Fibroblast of lung (primary cell): ENCODE measurements at regions not wholly inside any gene's neighbourhood (a gene's known extent, or its start where the extent isn't known, plus 50 kb on each side); places are given as distances from the start of the nearest gene placed in this dataset.

Source experiments
- DNase-seq, 2 donors: peaks; one replicate each; pipeline versions ENCODE4 v3.0.0 to v3.0.0-alpha.2; 2010; ENCODE audit warnings: low read depth in 2 of 2
- H2AFZ ChIP-seq: 2 replicates; pipeline ENCODE4 v1.5.1; 2012; ENCODE audit warnings: low read length, control low read depth, inconsistent platforms
- H3K27ac ChIP-seq: 2 replicates; pipeline ENCODE4 v1.5.1; 2011; ENCODE audit warnings: low read length, control low read depth; ENCODE audit not compliant: insufficient read depth
- H3K27me3 ChIP-seq: 2 replicates; pipeline ENCODE4 v1.5.1; 2011; ENCODE audit warnings: mild to moderate bottlenecking, low read length; ENCODE audit not compliant: control insufficient read depth, insufficient read depth
- H3K36me3 ChIP-seq: 2 replicates; pipeline ENCODE4 v1.5.1; 2011; ENCODE audit warnings: low read length; ENCODE audit not compliant: control insufficient read depth, insufficient read depth
- H3K4me1 ChIP-seq: 2 replicates; pipeline ENCODE4 v1.5.1; 2011; ENCODE audit warnings: low read length; ENCODE audit not compliant: control insufficient read depth, insufficient read depth; ENCODE audit errors: extremely low read depth
- H3K4me2 ChIP-seq: 2 replicates; pipeline ENCODE4 v1.5.1; 2011; ENCODE audit warnings: low read length, control low read depth; ENCODE audit not compliant: insufficient read depth; ENCODE audit errors: extremely low read depth
- H3K4me3 ChIP-seq, 4 experiments: fragments of 200-600 bp in 1 of 4; sonication (generic) in 1 of 4; replicated peaks in 1 of 4; 2 replicates each; pipeline ENCODE4 v1.5.1; 2011 to 2016; ENCODE audit warnings: low read length in 4 of 4, low read depth in 3 of 4, mild to moderate bottlenecking in 3 of 4, control low read depth in 2 of 4, inconsistent platforms in 1 of 4, mixed read lengths in 1 of 4; ENCODE audit not compliant: insufficient read depth in 1 of 4; ENCODE audit errors: control extremely low read depth in 1 of 4
- H3K79me2 ChIP-seq: 2 replicates; pipeline ENCODE4 v1.5.1; 2012; ENCODE audit warnings: mild to moderate bottlenecking, low read length, inconsistent platforms; ENCODE audit not compliant: control insufficient read depth, insufficient read depth
- H3K9ac ChIP-seq: 2 replicates; pipeline ENCODE4 v1.5.1; 2011; ENCODE audit warnings: mild to moderate bottlenecking, low read length, control low read depth; ENCODE audit not compliant: insufficient read depth
- H3K9me3 ChIP-seq: 2 replicates; pipeline ENCODE4 v1.5.1; 2012; ENCODE audit warnings: low read depth, low read length; ENCODE audit not compliant: control insufficient read depth, insufficient read depth
- H4K20me1 ChIP-seq: 2 replicates; pipeline ENCODE4 v1.5.1; 2011; ENCODE audit warnings: low read length; ENCODE audit not compliant: control insufficient read depth, insufficient read depth; ENCODE audit errors: extremely low read depth
- CTCF ChIP-seq, 2 donors: IDR thresholded peaks in 1 of 2; conservative IDR thresholded peaks in 1 of 2; 1 replicate in 1 of 2; 2 replicates in 1 of 2; pipeline ENCODE4 v1.5.1; 2011 to 2012; ENCODE audit warnings: low read length in 2 of 2, control low read depth in 1 of 2, inconsistent platforms in 1 of 2, low read depth in 1 of 2, mild to moderate bottlenecking in 1 of 2
- EZH2 ChIP-seq: IDR thresholded peaks from 2 replicates; pipeline ENCODE4 v1.5.1; 2012; ENCODE audit warnings: low read length, control low read depth, mild to moderate bottlenecking; ENCODE audit errors: missing control alignments

GRCh38 chrY:7806592-7807515, 895.3 kb upstream of the AMELY start:
- no peak for TF ChIP-seq CTCF (conservative IDR thresholded peaks at IDR 0.05 in 1 of 2, IDR thresholded peaks at IDR 0.05 in 1 of 2; ENCODE audit: low read depth in 1 of 2, low read length in 2 of 2)
- no peak for TF ChIP-seq EZH2
- no peak overlapping the region for H3K4me3 ChIP-seq
- DNase-seq: peak in 1 of 2 donors; percentile 27
- no peaks in the 10 kb centered on the region for H3K79me2 ChIP-seq
- H3K4me2 ChIP-seq: no peak overlapping the region
- H3K9me3 ChIP-seq: no peaks in the 10 kb centered on the region
- H2AFZ ChIP-seq: no peak overlapping the region
- no peaks in the 10 kb centered on the region for H3K36me3 ChIP-seq
- no peaks in the 10 kb centered on the region for H4K20me1 ChIP-seq
- no peaks in the 10 kb centered on the region for H3K4me1 ChIP-seq
- no peak overlapping the region for H3K9ac ChIP-seq
- H3K27me3 ChIP-seq: no peaks in the 10 kb centered on the region
- no peak overlapping the region for H3K27ac ChIP-seq

- no peak for TF ChIP-seq CTCF (conservative IDR thresholded peaks at IDR 0.05 in 1 of 2, IDR thresholded peaks at IDR 0.05 in 1 of 2; ENCODE audit: low read depth in 1 of 2, low read length in 2 of 2)
- TF ChIP-seq EZH2: no peak
- H3K9me3 ChIP-seq: no peaks in the 10 kb centered on the region
- no peak for DNase-seq
- no peaks in the 10 kb centered on the region for H3K36me3 ChIP-seq
- H3K4me1 ChIP-seq: no peaks in the 10 kb centered on the region
- H3K27ac ChIP-seq: no peak overlapping the region
- no peaks in the 10 kb centered on the region for H3K27me3 ChIP-seq
- H3K4me2 ChIP-seq: no peak overlapping the region
- H2AFZ ChIP-seq: no peak overlapping the region
- H3K9ac ChIP-seq: no peak overlapping the region
- H3K4me3 ChIP-seq: no peak overlapping the region
- no peaks in the 10 kb centered on the region for H4K20me1 ChIP-seq
- H3K79me2 ChIP-seq: no peaks in the 10 kb centered on the region
Observed at GRCh38 chrY:7805624-7806023, 894.1 kb upstream of the AMELY start.

- H3K4me3 ChIP-seq: no peak overlapping the region
- no peaks in the 10 kb centered on the region for H3K4me1 ChIP-seq
- TF ChIP-seq EZH2 (no peak), CTCF (conservative IDR thresholded peaks at IDR 0.05 in 1 of 2, IDR thresholded peaks at IDR 0.05 in 1 of 2; ENCODE audit: low read depth in 1 of 2, low read length in 2 of 2) (no peak)
- H3K4me2 ChIP-seq: no peak overlapping the region
- H3K36me3 ChIP-seq: no peaks in the 10 kb centered on the region
- no peak overlapping the region for H3K9ac ChIP-seq
- no peaks in the 10 kb centered on the region for H3K9me3 ChIP-seq
- DNase-seq: no peak
- H2AFZ ChIP-seq: no peak overlapping the region
- no peaks in the 10 kb centered on the region for H3K79me2 ChIP-seq
- H4K20me1 ChIP-seq: no peaks in the 10 kb centered on the region
- no peak overlapping the region for H3K27ac ChIP-seq
- no peaks in the 10 kb centered on the region for H3K27me3 ChIP-seq
Observed at GRCh38 chrY:7803737-7804136, 892.2 kb upstream of the AMELY start.
